ENCODE measurements at regions not wholly inside any gene's neighbourhood (a gene's known extent, or its start where the extent isn't known, plus 50 kb on each side); places are given as distances from the start of the nearest gene placed in this dataset.
"Not testable (repeated sequence)": the region's sequence is repeated elsewhere in the genome, so short reads cannot be mapped to it uniquely, and the experiment has no call there.

- DNase-seq, result no peak
These were observed 819.3 kb upstream of the PCDH20 start for GRCh38 chr13:62234780-62235440.

GRCh38 chr13:62210951-62211350 lies 795.3 kb upstream of the PCDH20 start:
- no peak for DNase-seq

DNA sequence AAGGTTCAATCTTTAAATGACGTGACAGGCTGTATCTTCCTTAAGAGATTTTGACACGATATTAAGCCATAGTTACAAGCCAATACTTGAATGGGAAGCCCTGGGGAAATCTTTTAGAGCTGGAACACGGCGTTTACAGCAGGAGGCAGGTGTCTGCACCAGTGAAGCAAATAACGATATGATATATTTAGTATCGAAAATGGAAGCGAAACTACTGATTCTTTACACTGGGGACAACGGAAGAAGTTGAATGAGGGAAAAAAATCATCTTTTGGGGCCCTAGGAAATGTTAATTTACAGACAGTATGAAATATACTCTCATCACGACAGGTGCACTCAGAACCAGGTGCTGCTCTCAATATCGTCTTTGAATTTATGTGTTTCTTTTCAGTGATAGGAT lies 793.9 kb upstream of the PCDH20 start:
- DNase-seq, result no peak

DNA sequence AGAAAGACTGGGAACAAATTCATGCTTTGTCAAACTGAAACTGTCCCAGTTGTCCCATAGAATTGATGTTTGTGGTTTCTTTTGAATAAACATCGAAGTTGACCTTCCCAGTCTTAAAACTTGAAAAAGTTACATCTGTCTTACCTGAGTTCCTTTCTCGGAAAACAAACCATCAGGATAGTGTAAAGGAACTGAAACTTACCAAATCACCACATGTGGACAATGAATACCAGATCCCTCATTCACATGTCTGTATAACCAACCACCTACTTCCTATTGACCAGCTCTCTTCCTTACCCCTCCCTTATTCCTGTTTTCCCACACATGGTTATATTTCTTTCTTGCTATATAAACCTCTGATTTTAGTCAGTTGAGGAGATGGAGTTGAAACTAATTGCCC lies 791.7 kb upstream of the PCDH20 start:
- DNase-seq, result no peak

DNA sequence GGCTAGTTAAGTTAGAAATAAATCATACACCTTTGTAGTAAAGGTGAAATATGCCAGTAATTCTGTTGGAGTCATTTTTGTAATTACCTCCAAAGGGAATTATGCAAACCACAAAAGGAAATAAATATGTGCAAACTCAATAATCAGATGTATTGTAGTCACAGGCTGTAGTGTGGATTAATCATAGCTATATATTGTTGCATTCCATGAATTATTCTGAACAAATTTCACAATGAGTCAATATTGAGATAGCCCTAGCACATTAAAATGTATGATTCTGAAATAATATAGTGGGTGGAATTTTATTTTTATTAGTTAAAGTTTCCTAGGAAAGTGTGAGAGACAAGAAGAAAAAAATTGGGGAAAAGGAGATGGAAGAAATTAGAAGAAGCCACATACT lies 790.5 kb upstream of the PCDH20 start:
- no peak for DNase-seq

- no peak for DNase-seq
These were observed 789.6 kb upstream of the PCDH20 start for GRCh38 chr13:62205273-62205672.

DNA sequence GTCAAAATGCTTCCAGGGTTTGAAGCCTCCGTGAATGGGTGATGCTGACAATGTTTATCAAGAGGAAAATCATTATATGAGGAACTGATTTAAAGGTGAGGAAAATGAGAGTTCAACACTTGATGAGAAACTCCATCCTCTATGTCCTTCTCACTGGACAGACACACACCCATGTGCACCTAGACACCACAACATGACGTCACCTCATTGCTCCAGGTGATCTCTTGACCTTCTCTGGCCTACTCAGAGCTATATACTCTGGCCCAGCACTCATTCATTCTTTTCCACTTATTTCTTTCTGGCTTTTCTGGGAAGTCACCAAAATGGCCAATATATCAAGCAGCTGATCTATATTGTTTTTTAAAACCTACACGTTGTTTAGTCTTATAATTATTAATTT lies 778.7 kb upstream of the PCDH20 start:
- DNase-seq, result no peak

- no peak for DNase-seq
These were observed 778.3 kb upstream of the PCDH20 start for GRCh38 chr13:62193919-62194318.

DNA sequence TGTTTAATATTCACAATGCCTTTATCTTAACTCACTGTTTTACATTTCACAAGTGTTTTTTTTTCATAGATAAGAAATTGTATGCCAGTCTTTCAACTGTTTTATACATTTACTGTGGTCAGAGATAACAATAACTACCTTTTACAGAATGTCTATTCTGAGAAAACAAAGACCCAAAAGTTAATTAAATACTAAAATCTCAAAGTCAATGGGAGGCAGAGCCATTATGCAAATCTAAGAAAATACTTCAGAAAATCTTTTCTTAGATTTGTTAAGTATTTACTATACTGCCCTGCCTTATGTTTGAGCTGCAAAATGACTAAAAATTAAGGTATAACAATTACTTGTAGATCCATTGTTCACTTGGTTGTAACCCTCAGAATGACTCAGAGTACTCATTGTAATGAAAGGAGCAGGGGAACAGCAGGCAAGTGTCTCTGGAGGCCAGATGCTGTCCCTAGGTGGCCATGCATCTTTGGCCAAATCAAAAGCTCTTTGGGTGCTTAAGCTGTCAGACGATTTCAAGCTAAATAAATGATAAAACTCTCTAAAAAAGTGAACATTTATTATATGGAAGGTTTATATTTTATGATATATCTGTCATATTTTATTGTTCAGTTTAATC lies 770.1 kb upstream of the PCDH20 start:
- no peak for DNase-seq

- DNase-seq, result no peak
These were observed 760.4 kb upstream of the PCDH20 start for GRCh38 chr13:62176051-62176450.

DNA sequence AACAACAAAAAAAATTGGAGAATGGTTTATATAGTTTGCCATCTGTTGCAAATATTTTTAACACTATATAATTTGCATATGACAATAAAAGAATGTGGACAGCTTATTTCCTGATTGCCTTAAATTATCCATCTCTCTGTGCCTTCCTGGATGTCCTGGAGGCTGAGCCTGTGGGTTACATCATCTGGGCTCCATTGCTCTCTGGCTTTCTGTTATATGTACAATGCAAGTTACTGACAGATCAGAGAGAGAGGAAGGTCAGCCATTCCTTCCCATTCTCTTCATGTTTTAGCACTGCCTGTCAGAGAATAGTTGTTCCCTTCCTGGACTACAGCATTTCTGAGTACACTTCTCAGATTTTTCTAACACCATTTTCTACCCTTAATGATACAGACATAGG lies 758.3 kb upstream of the PCDH20 start:
- DNase-seq, result no peak

DNA sequence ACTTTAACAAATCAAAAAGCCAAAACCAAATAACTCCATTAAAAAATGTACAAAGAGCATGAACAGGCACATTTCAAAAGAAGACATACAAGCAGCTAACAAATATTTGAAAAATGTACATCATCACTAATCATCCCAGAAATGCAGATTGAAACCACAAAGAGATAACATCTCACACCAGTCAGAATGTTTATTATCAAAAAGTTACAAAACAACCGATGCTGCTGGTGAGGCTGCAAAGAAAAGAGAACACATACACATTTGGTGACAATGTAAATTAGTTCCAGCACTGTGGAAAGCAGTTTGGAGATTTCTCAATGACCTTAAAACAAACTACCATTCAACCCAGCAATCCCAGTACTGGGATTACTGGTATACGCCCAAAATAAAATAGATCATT lies 756.0 kb upstream of the PCDH20 start:
- DNase-seq, result no peak

DNA sequence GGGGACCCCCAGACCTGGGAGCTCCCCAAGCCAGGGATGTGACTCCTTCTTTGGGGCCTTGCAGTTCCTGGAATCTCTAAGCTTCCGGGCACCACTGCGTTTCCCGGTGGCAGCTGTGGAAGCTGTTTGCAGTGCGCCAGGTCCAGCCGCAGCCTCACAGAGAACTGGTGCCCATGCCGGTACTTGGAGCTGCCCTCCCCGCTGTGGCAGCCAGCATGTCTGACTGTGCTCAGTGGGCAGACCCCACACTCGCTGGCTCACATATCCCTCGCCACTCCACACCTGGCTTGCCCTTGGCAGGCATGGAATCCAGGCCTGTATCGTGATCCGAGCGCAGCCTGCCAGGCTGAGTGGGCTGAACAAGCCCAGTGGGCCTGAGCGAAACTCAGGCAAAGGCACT lies 753.2 kb upstream of the PCDH20 start:
- no peak for DNase-seq

GRCh38 chr13:62167650-62168172 lies 752.1 kb upstream of the PCDH20 start:
- DNase-seq, result no peak

DNA sequence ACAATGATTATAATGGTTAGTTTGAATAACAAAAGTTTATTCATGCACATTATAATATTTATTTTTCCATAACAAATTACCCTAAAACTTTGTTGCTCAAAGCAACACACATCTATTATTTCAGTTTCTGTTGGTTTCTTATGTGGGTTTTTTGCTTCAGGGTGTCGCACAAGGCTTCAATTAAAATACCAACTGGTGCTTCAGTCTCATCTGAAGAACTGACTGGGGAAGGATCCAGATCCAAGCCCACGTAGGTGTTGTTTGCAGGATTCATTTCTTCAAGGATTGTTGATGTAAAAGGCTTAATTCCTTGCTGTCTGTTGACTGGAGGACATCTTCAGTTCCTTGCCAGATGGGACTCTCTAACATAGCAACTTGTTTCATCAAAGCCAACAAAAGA lies 747.2 kb upstream of the PCDH20 start:
- no peak for DNase-seq

GRCh38 chr13:62158520-62158919 lies 742.9 kb upstream of the PCDH20 start:
- no peak for DNase-seq

- DNase-seq, result not testable (repeated sequence)
These were observed 736.1 kb upstream of the PCDH20 start for GRCh38 chr13:62151724-62152123.

DNA sequence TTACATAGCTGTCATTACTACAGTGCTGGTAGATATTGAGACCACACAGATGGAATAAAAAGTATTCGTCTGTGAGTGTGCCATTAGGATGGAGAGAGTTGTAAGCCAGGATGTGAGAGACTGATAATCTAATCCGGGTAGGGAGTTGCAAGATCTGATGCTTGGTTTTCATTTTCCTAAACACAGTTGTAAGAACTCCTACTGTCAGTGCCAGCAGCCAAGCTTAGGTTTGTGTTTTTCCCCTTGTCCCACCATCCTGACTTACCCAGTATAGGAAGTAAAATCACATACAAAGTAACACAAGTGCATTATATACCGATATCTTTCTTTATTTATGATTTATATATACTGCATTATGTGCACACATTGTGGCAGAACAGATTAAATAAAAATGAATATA lies 726.4 kb upstream of the PCDH20 start:
- DNase-seq, result no peak

GRCh38 chr13:62139597-62139996 lies 723.9 kb upstream of the PCDH20 start:
- no peak for DNase-seq

GRCh38 chr13:62137629-62138405 lies 722.2 kb upstream of the PCDH20 start:
- no peak for DNase-seq

DNA sequence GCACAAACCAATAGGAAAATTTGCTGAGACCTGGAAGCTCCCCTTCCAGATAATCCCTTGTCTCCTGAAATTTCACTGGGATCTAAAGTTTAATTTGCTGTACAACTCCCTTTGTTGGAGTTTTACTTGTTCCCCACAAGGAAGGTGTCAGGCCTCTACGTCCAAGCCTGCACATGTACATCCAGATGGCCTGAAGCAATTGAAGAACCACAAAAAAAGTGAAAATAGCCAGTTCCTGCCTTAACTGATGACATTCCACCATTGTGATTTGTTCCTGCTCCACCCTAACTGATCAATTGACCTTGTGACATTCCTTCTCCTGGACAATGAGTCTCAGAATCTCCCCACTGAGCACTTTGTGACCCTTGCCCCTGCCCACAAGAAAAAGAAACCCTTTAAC lies 716.0 kb upstream of the PCDH20 start:
- DNase-seq, result no peak

- no peak for DNase-seq
These were observed 714.7 kb upstream of the PCDH20 start for GRCh38 chr13:62130062-62130970.

Measured in right kidney (tissue), 1 donor.